ENCODE measurements at regions not wholly inside any gene's neighbourhood (a gene's known extent, or its start where the extent isn't known, plus 50 kb on each side); places are given as distances from the start of the nearest gene placed in this dataset.

DNA sequence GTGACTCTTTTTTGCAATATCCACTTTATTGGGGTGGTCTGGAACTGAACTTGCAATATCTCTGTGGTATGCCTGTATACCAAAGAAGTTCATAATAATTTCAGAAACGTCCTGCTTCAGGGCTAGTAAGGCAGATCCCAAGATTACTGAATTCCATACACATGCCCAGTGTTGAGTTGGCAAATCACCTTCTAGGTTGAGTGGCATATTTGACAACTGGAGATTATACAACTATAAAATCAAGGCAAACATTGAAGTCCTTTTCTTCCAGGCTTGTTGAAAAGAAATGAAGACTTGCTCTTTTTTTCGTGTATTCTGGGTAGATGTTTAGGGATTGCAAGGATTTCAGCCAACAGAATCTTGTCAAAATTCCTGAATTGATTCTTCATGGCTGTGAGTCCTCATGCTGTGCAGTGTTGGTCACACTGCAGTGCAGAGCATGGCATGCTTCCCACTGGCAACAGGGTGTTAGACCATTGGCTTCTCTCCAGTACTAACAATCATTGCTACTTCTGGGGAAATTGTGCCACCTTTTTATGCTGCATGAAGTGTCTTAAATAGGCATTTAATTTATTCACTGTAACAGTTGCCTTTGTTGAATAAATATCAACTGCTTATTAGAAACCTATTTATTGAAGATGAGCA is 367.1 kb upstream of the ADGRL4 start:
- TF ChIP-seq, protein P1, sequence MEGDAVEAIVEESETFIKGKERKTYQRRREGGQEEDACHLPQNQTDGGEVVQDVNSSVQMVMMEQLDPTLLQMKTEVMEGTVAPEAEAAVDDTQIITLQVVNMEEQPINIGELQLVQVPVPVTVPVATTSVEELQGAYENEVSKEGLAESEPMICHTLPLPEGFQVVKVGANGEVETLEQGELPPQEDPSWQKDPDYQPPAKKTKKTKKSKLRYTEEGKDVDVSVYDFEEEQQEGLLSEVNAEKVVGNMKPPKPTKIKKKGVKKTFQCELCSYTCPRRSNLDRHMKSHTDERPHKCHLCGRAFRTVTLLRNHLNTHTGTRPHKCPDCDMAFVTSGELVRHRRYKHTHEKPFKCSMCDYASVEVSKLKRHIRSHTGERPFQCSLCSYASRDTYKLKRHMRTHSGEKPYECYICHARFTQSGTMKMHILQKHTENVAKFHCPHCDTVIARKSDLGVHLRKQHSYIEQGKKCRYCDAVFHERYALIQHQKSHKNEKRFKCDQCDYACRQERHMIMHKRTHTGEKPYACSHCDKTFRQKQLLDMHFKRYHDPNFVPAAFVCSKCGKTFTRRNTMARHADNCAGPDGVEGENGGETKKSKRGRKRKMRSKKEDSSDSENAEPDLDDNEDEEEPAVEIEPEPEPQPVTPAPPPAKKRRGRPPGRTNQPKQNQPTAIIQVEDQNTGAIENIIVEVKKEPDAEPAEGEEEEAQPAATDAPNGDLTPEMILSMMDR (IDR thresholded peaks at IDR 0.05; ENCODE audit: insufficient read depth, low read length, poor library complexity, severe bottlenecking) = no peak
- TF ChIP-seq EZH2phosphoT487 (conservative IDR thresholded peaks at IDR 0.05; ENCODE audit: low read length) = no peak

Data from SU-DHL-6 (cell line).